IgD-negative memory B cell (primary cell): ENCODE measurements at regions not wholly inside any gene's neighbourhood (a gene's known extent, or its start where the extent isn't known, plus 50 kb on each side); places are given as distances from the start of the nearest gene placed in this dataset.

Experiments
- H3K27ac Mint-ChIP-seq, 3 donors: one replicate each; pipeline ENCODE4 v1.8.0; 2020 to 2022; ENCODE audit warnings: mild to moderate bottlenecking in 3 of 3, mixed read lengths in 3 of 3, moderate library complexity in 1 of 3
- H3K27me3 Mint-ChIP-seq: one replicate; pipeline ENCODE4 v1.8.0; 2021; ENCODE audit warnings: mixed read lengths
- H3K36me3 Mint-ChIP-seq: one replicate; pipeline ENCODE4 v1.8.0; 2020; ENCODE audit warnings: mild to moderate bottlenecking, mixed read lengths
- H3K4me1 Mint-ChIP-seq, 3 donors: one replicate each; pipeline ENCODE4 v1.8.0; 2020 to 2022; ENCODE audit warnings: mixed read lengths in 3 of 3, mild to moderate bottlenecking in 1 of 3
- H3K4me3 Mint-ChIP-seq, 4 donors: one replicate each; pipeline ENCODE4 v1.8.0; 2020 to 2022; ENCODE audit warnings: mild to moderate bottlenecking in 4 of 4, mixed read lengths in 4 of 4, moderate library complexity in 3 of 4
- H3K9me3 Mint-ChIP-seq, 3 donors: one replicate each; pipeline ENCODE4 v1.8.0; 2020 to 2021; ENCODE audit warnings: mixed read lengths in 3 of 3, mild to moderate bottlenecking in 1 of 3

- Mint-ChIP-seq H3K27me3 (peaks cover 22% of the 10 kb centered on the region), H3K36me3 (no peaks in the 10 kb centered on the region), H3K27ac (no peak overlapping the region), H3K4me3 (peak overlapping the region in 1 of 4 donors; percentile 50), H3K9me3 (peaks cover 2 to 24% (median 15%) of the 10 kb centered on the region in 3 donors), H3K4me1 (peaks cover 0 to 1% (median 1%) of the 10 kb centered on the region in 3 donors)
These were observed 90.6 kb upstream of the CDH5 start for GRCh38 chr16:66275775-66276428.

- H3K9me3 Mint-ChIP-seq: peaks cover 2 to 19% (median 11%) of the 10 kb centered on the region in 3 donors
- peaks cover 20% of the 10 kb centered on the region for H3K27me3 Mint-ChIP-seq
- no peak overlapping the region for H3K27ac Mint-ChIP-seq
- peaks cover 0 to 5% (median 1%) of the 10 kb centered on the region in 3 donors for H3K4me1 Mint-ChIP-seq
- peak overlapping the region in 1 of 4 donors; percentile 59 for H3K4me3 Mint-ChIP-seq
- H3K36me3 Mint-ChIP-seq: no peaks in the 10 kb centered on the region
These were observed 92.0 kb upstream of the CDH5 start for GRCh38 chr16:66274335-66275110.

- H3K27me3 Mint-ChIP-seq: peaks cover 17% of the 10 kb centered on the region
These were observed 92.7 kb upstream of the CDH5 start for GRCh38 chr16:66273644-66274334.

GRCh38 chr16:66273053-66273452, 93.4 kb upstream of the CDH5 start:
- peaks cover 0 to 5% (median 5%) of the 10 kb centered on the region in 3 donors for H3K4me1 Mint-ChIP-seq
- no peaks in the 10 kb centered on the region for H3K36me3 Mint-ChIP-seq
- H3K9me3 Mint-ChIP-seq: peaks cover 0 to 9% (median 5%) of the 10 kb centered on the region in 3 donors
- peaks cover 17% of the 10 kb centered on the region for H3K27me3 Mint-ChIP-seq
- H3K27ac Mint-ChIP-seq: no peak overlapping the region
- no peak overlapping the region for H3K4me3 Mint-ChIP-seq

More at GRCh38 chr16:66273644-66274334, 92.7 kb upstream of the CDH5 start:
- H3K36me3 Mint-ChIP-seq: no peaks in the 10 kb centered on the region
- H3K27ac Mint-ChIP-seq: no peak overlapping the region
- peaks cover 0 to 12% (median 5%) of the 10 kb centered on the region in 3 donors for H3K9me3 Mint-ChIP-seq
- H3K4me3 Mint-ChIP-seq: peak overlapping the region in 1 of 4 donors; percentile 59
- peaks cover 0 to 5% (median 5%) of the 10 kb centered on the region in 3 donors for H3K4me1 Mint-ChIP-seq

GRCh38 chr16:66272461-66272860, 94.0 kb upstream of the CDH5 start:
- peaks cover 18% of the 10 kb centered on the region for H3K27me3 Mint-ChIP-seq

GRCh38 chr16:66271074-66272060, 95.1 kb upstream of the CDH5 start:
- Mint-ChIP-seq H3K27me3 (peaks cover 23% of the 10 kb centered on the region), H3K27ac (no peak overlapping the region), H3K36me3 (no peaks in the 10 kb centered on the region), H3K4me3 (no peak overlapping the region), H3K4me1 (peaks cover 0 to 5% (median 5%) of the 10 kb centered on the region in 3 donors), H3K9me3 (peaks cover 0 to 8% (median 5%) of the 10 kb centered on the region in 3 donors)

More at GRCh38 chr16:66272461-66272860, 94.0 kb upstream of the CDH5 start:
- Mint-ChIP-seq H3K4me1 (peaks cover 0 to 5% (median 5%) of the 10 kb centered on the region in 3 donors), H3K9me3 (peaks cover 0 to 9% (median 5%) of the 10 kb centered on the region in 3 donors), H3K27ac (no peak overlapping the region), H3K4me3 (no peak overlapping the region), H3K36me3 (no peaks in the 10 kb centered on the region)

GRCh38 chr16:66270333-66270927, 96.1 kb upstream of the CDH5 start:
- no peaks in the 10 kb centered on the region for H3K36me3 Mint-ChIP-seq
- no peak overlapping the region for H3K4me3 Mint-ChIP-seq
- peaks cover 0 to 5% (median 3%) of the 10 kb centered on the region in 3 donors for H3K4me1 Mint-ChIP-seq
- peaks cover 26% of the 10 kb centered on the region for H3K27me3 Mint-ChIP-seq
- H3K27ac Mint-ChIP-seq: peak overlapping the region in 1 of 3 donors; percentile 71
- peaks cover 0 to 3% (median 0%) of the 10 kb centered on the region in 3 donors for H3K9me3 Mint-ChIP-seq

- Mint-ChIP-seq H3K36me3 (no peaks in the 10 kb centered on the region), H3K27ac (no peak overlapping the region), H3K4me3 (peak overlapping the region in 1 of 4 donors; percentile 49), H3K4me1 (peaks cover 0 to 5% (median 3%) of the 10 kb centered on the region in 3 donors), H3K27me3 (peaks cover 29% of the 10 kb centered on the region), H3K9me3 (no peaks in the 10 kb centered on the region)
These were observed 96.7 kb upstream of the CDH5 start for GRCh38 chr16:66269617-66270332.

- H3K4me1 Mint-ChIP-seq: peaks cover 0 to 5% (median 3%) of the 10 kb centered on the region in 3 donors
- no peaks in the 10 kb centered on the region for H3K9me3 Mint-ChIP-seq
- peaks cover 26% of the 10 kb centered on the region for H3K27me3 Mint-ChIP-seq
- no peak overlapping the region for H3K27ac Mint-ChIP-seq
- H3K4me3 Mint-ChIP-seq: no peak overlapping the region
- no peaks in the 10 kb centered on the region for H3K36me3 Mint-ChIP-seq
These were observed 99.0 kb upstream of the CDH5 start for GRCh38 chr16:66267292-66268014.

GRCh38 chr16:66266436-66267291, 99.8 kb upstream of the CDH5 start:
- Mint-ChIP-seq H3K4me3 (no peak overlapping the region), H3K36me3 (no peaks in the 10 kb centered on the region), H3K27me3 (peaks cover 22% of the 10 kb centered on the region), H3K27ac (no peak overlapping the region), H3K9me3 (no peaks in the 10 kb centered on the region), H3K4me1 (peaks cover 0 to 5% (median 3%) of the 10 kb centered on the region in 3 donors)

GRCh38 chr16:66265556-66266141, 100.8 kb upstream of the CDH5 start:
- Mint-ChIP-seq H3K27ac (no peak overlapping the region), H3K9me3 (no peaks in the 10 kb centered on the region), H3K27me3 (peaks cover 18% of the 10 kb centered on the region), H3K36me3 (no peaks in the 10 kb centered on the region), H3K4me3 (no peak overlapping the region), H3K4me1 (peaks cover 0 to 3% (median 1%) of the 10 kb centered on the region in 3 donors)

GRCh38 chr16:66265048-66265415, 101.5 kb upstream of the CDH5 start:
- Mint-ChIP-seq H3K4me3 (no peak overlapping the region), H3K9me3 (no peaks in the 10 kb centered on the region), H3K36me3 (peaks cover 2% of the 10 kb centered on the region), H3K4me1 (peaks cover 0 to 3% (median 0%) of the 10 kb centered on the region in 3 donors), H3K27me3 (peaks cover 17% of the 10 kb centered on the region), H3K27ac (no peak overlapping the region)
